ENCODE measurements at regions not wholly inside any gene's neighbourhood (a gene's known extent, or its start where the extent isn't known, plus 50 kb on each side); places are given as distances from the start of the nearest gene placed in this dataset.

GRCh38 chr5:74328221-74328630, 312.3 kb downstream of the ENC1 start:
- H3K36me3 ChIP-seq (ENCODE audit: low read depth, missing control alignments) = no peaks in the 10 kb centered on the region
- 96 to 100% methylated on average over 1 of the region's 1 CpG for WGBS, 2 donors
- no peaks in the 10 kb centered on the region for H3K4me1 ChIP-seq
- no peak for DNase-seq
- TF ChIP-seq POLR2A (IDR thresholded peaks at IDR 0.05) = no peak
- TF ChIP-seq, protein P1, sequence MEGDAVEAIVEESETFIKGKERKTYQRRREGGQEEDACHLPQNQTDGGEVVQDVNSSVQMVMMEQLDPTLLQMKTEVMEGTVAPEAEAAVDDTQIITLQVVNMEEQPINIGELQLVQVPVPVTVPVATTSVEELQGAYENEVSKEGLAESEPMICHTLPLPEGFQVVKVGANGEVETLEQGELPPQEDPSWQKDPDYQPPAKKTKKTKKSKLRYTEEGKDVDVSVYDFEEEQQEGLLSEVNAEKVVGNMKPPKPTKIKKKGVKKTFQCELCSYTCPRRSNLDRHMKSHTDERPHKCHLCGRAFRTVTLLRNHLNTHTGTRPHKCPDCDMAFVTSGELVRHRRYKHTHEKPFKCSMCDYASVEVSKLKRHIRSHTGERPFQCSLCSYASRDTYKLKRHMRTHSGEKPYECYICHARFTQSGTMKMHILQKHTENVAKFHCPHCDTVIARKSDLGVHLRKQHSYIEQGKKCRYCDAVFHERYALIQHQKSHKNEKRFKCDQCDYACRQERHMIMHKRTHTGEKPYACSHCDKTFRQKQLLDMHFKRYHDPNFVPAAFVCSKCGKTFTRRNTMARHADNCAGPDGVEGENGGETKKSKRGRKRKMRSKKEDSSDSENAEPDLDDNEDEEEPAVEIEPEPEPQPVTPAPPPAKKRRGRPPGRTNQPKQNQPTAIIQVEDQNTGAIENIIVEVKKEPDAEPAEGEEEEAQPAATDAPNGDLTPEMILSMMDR (IDR thresholded peaks at IDR 0.05) = no peak
- no peak overlapping the region for H3K27ac ChIP-seq
- intact Hi-C loops (cut with DNase I; ENCODE audit: low total_unique reads) = no loop called here
- no peak overlapping the region for H3K4me3 ChIP-seq
- H3K27me3 ChIP-seq = no peaks in the 10 kb centered on the region
- H3K9me3 ChIP-seq = no peaks in the 10 kb centered on the region

- no peaks in the 10 kb centered on the region for H3K27me3 ChIP-seq
- no peaks in the 10 kb centered on the region for H3K36me3 ChIP-seq (ENCODE audit: low read depth, missing control alignments)
- no peak overlapping the region for H3K27ac ChIP-seq
- intact Hi-C loops (cut with DNase I; ENCODE audit: low total_unique reads) = no loop called here
- no peaks in the 10 kb centered on the region for H3K4me1 ChIP-seq
- TF ChIP-seq, protein P1 (IDR thresholded peaks at IDR 0.05) = no peak
- no peak for TF ChIP-seq POLR2A (IDR thresholded peaks at IDR 0.05)
- DNase-seq = no peak
- WGBS, 2 donors = 82 to 90% methylated on average over 2 of the region's 2 CpGs
- H3K9me3 ChIP-seq = no peaks in the 10 kb centered on the region
- H3K4me3 ChIP-seq = no peak overlapping the region
Observed at GRCh38 chr5:74327339-74327685, 313.2 kb downstream of the ENC1 start.

- no peak overlapping the region for H3K27ac ChIP-seq
- intact Hi-C loops (cut with DNase I; ENCODE audit: low total_unique reads) = no loop called here
- no peak for TF ChIP-seq POLR2A (IDR thresholded peaks at IDR 0.05)
- TF ChIP-seq, protein P1 (IDR thresholded peaks at IDR 0.05) = no peak
- no peak overlapping the region for H3K4me3 ChIP-seq
- H3K4me1 ChIP-seq = no peaks in the 10 kb centered on the region
- H3K36me3 ChIP-seq (ENCODE audit: low read depth, missing control alignments) = no peaks in the 10 kb centered on the region
- DNase-seq = no peak
- no peaks in the 10 kb centered on the region for H3K9me3 ChIP-seq
- H3K27me3 ChIP-seq = no peaks in the 10 kb centered on the region
- WGBS, 2 donors = 82 to 85% methylated on average over 6 of the region's 6 CpGs
Observed at GRCh38 chr5:74326571-74327338, 313.8 kb downstream of the ENC1 start.

GRCh38 chr5:74325866-74326265, 314.7 kb downstream of the ENC1 start:
- no peak for TF ChIP-seq POLR2A (IDR thresholded peaks at IDR 0.05)
- TF ChIP-seq, protein P1 (IDR thresholded peaks at IDR 0.05) = no peak
- H3K36me3 ChIP-seq (ENCODE audit: low read depth, missing control alignments) = no peaks in the 10 kb centered on the region
- H3K4me1 ChIP-seq = no peaks in the 10 kb centered on the region
- no peak overlapping the region for H3K27ac ChIP-seq
- intact Hi-C loops (cut with DNase I; ENCODE audit: low total_unique reads) = no loop called here
- H3K4me3 ChIP-seq = no peak overlapping the region
- H3K9me3 ChIP-seq = no peaks in the 10 kb centered on the region
- 88 to 92% methylated on average over 2 of the region's 2 CpGs for WGBS, 2 donors
- H3K27me3 ChIP-seq = no peaks in the 10 kb centered on the region
- DNase-seq = no peak

- Histone ChIP-seq H3K27ac (no peak overlapping the region), H3K36me3 (ENCODE audit: low read depth, missing control alignments) (no peaks in the 10 kb centered on the region), H3K4me1 (no peaks in the 10 kb centered on the region), H3K27me3 (no peaks in the 10 kb centered on the region), H3K9me3 (no peaks in the 10 kb centered on the region), H3K4me3 (no peak overlapping the region)
- 92 to 94% methylated on average over 4 of the region's 4 CpGs for WGBS, 2 donors
- TF ChIP-seq, protein P1 (IDR thresholded peaks at IDR 0.05) = no peak
- intact Hi-C loops (cut with DNase I; ENCODE audit: low total_unique reads) = no loop called here
- DNase-seq = no peak
Observed at GRCh38 chr5:74324556-74324955, 316.0 kb downstream of the ENC1 start.

Data from testis (tissue), 2 donors.